ENCODE measurements at regions not wholly inside any gene's neighbourhood (a gene's known extent, or its start where the extent isn't known, plus 50 kb on each side); places are given as distances from the start of the nearest gene placed in this dataset.

DNA sequence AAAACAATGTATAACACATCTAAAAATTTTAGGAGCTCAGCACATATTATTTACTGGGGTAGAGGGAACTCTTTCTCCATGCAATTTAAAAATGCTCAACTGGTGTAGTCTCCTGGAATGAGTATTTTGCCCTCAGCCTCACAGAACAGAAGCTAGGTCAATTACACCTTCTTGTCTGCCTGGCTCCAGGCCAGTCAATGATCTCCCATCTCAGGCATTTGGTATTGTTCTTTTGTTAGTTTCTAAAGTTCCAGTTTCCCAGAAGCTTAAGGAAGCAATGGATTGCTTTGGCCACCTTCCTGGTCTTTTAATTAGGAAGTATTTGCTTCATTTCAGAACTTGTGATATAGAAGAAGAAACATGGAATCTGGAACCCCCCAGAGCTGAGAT lies 360.3 kb upstream of the ASIC2 start:
- TF ChIP-seq EZH2 (optimal IDR thresholded peaks at IDR 0.05; ENCODE audit: low read depth, low read length), result no peak
- TF ChIP-seq EZH2phosphoT487 (IDR thresholded peaks at IDR 0.05; ENCODE audit: low read length), result no peak
- no peak for TF ChIP-seq CTCF (IDR thresholded peaks at IDR 0.05; ENCODE audit: low read length)
- no peaks in the 10 kb centered on the region for H3K36me3 ChIP-seq (replicated peaks; ENCODE audit: insufficient read depth, low read length)
- no peaks in the 10 kb centered on the region for H3K9me2 ChIP-seq (replicated peaks; ENCODE audit: insufficient read depth, low read length)
- DNase-seq, result no peak
- H3K4me2 ChIP-seq (ENCODE audit: low read depth, low read length), result no peak overlapping the region
- no peaks in the 10 kb centered on the region for H3K27me3 ChIP-seq (replicated peaks; ENCODE audit: insufficient read depth, low read length)
- no peaks in the 10 kb centered on the region for H4K20me1 ChIP-seq (ENCODE audit: insufficient read depth, low read length)
- no peak overlapping the region for H3K27ac ChIP-seq (ENCODE audit: low read length)
- no peaks in the 10 kb centered on the region for H3K9me3 ChIP-seq (replicated peaks; ENCODE audit: insufficient read depth, low read length)
- H3K79me2 ChIP-seq (ENCODE audit: low read length), result no peaks in the 10 kb centered on the region
- no peak overlapping the region for H3K4me3 ChIP-seq (ENCODE audit: low read length)
- no peaks in the 10 kb centered on the region for H3F3A ChIP-seq (ENCODE audit: insufficient read depth, low read length)
- H3K4me1 ChIP-seq (ENCODE audit: low read length), result no peaks in the 10 kb centered on the region
- no peak overlapping the region for H3K9ac ChIP-seq (ENCODE audit: low read length)
- H2AFZ ChIP-seq (ENCODE audit: low read length), result no peak overlapping the region

DNA sequence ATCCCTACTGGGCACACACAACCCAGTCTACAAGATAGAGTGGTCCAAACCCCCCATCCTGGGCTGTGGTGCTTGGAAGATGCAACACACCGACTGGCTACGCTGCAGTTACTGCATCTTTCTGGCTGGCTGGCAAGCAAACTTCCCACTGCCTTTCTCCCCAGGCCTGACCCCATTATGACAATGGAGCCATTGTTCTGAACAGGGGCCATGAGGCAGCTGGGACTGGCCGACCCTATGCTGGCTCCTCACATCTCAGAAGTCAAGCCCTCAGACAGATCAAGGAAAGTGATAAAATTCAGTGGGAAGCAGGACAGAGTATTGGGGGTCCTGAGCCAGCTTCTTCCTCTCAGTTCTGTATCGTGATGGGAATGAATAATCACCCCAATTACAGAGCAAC lies 364.1 kb upstream of the ASIC2 start:
- Histone ChIP-seq H3F3A (ENCODE audit: insufficient read depth, low read length) (no peaks in the 10 kb centered on the region), H3K9me3 (replicated peaks; ENCODE audit: insufficient read depth, low read length) (no peaks in the 10 kb centered on the region), H3K27ac (ENCODE audit: low read length) (no peak overlapping the region), H3K9ac (ENCODE audit: low read length) (no peak overlapping the region), H2AFZ (ENCODE audit: low read length) (no peak overlapping the region), H3K9me2 (replicated peaks; ENCODE audit: insufficient read depth, low read length) (no peaks in the 10 kb centered on the region), H3K27me3 (replicated peaks; ENCODE audit: insufficient read depth, low read length) (no peaks in the 10 kb centered on the region), H3K36me3 (replicated peaks; ENCODE audit: insufficient read depth, low read length) (no peaks in the 10 kb centered on the region), H3K4me3 (ENCODE audit: low read length) (no peak overlapping the region), H3K4me2 (ENCODE audit: low read depth, low read length) (no peak overlapping the region), H3K4me1 (ENCODE audit: low read length) (no peaks in the 10 kb centered on the region), H3K79me2 (ENCODE audit: low read length) (no peaks in the 10 kb centered on the region), H4K20me1 (ENCODE audit: insufficient read depth, low read length) (no peaks in the 10 kb centered on the region)
- TF ChIP-seq CTCF (IDR thresholded peaks at IDR 0.05; ENCODE audit: low read length) (no peak), EZH2 (optimal IDR thresholded peaks at IDR 0.05; ENCODE audit: low read depth, low read length) (no peak), EZH2phosphoT487 (IDR thresholded peaks at IDR 0.05; ENCODE audit: low read length) (no peak)
- no peak for DNase-seq

- TF ChIP-seq EZH2 (optimal IDR thresholded peaks at IDR 0.05; ENCODE audit: low read depth, low read length) (no peak), CTCF (IDR thresholded peaks at IDR 0.05; ENCODE audit: low read length) (no peak), EZH2phosphoT487 (IDR thresholded peaks at IDR 0.05; ENCODE audit: low read length) (no peak)
- DNase-seq, result no peak
- no peaks in the 10 kb centered on the region for H3K4me1 ChIP-seq (ENCODE audit: low read length)
Observed at GRCh38 chr17:33661975-33662374, 368.9 kb upstream of the ASIC2 start.

More at GRCh38 chr17:33661975-33662374, 368.9 kb upstream of the ASIC2 start:
- Histone ChIP-seq H3K27ac (ENCODE audit: low read length) (no peak overlapping the region), H3K27me3 (replicated peaks; ENCODE audit: insufficient read depth, low read length) (no peaks in the 10 kb centered on the region), H3K4me2 (ENCODE audit: low read depth, low read length) (no peak overlapping the region), H3K9me2 (replicated peaks; ENCODE audit: insufficient read depth, low read length) (no peaks in the 10 kb centered on the region), H3F3A (ENCODE audit: insufficient read depth, low read length) (no peaks in the 10 kb centered on the region), H3K9me3 (replicated peaks; ENCODE audit: insufficient read depth, low read length) (no peaks in the 10 kb centered on the region), H3K4me3 (ENCODE audit: low read length) (no peak overlapping the region), H3K79me2 (ENCODE audit: low read length) (no peaks in the 10 kb centered on the region), H4K20me1 (ENCODE audit: insufficient read depth, low read length) (no peaks in the 10 kb centered on the region), H3K36me3 (replicated peaks; ENCODE audit: insufficient read depth, low read length) (no peaks in the 10 kb centered on the region), H3K9ac (ENCODE audit: low read length) (no peak overlapping the region), H2AFZ (ENCODE audit: low read length) (no peak overlapping the region)

All from MM.1S (cell line).